PC-3 (cell line): ENCODE measurements at regions not wholly inside any gene's neighbourhood (a gene's known extent, or its start where the extent isn't known, plus 50 kb on each side); places are given as distances from the start of the nearest gene placed in this dataset.

ENCODE experiments used
- ATAC-seq: fragments of 200-7000 bp; cut with Tn5 transposase; 2 replicates; pipeline ENCODE4 v1.9.1; 2020; ENCODE audit warnings: mild to moderate bottlenecking, moderate library complexity
- BruUV-seq: library from RNA; stranded (reverse); fragments of 400-500 nt; replicated peaks from 2 replicates; lab custom pipeline; 2021; lab: Mats Ljungman, UMichigan
- CTCF ChIA-PET: fragments of 300-600 bp; sonication (Branson Sonifier 250); formaldehyde crosslinking; loops from one replicate; lab custom pipeline; 2022; ENCODE audit warnings: antibody characterized with exemption; lab: Charles Lee
- POLR2A ChIA-PET: fragments of 300-600 bp; sonication (Branson Sonifier 250); formaldehyde crosslinking; loops from one replicate; lab custom pipeline; 2022; ENCODE audit warnings: antibody characterized with exemption; ENCODE audit not compliant: unreplicated experiment; lab: Charles Lee
- DNase-seq: peaks from one replicate; pipeline ENCODE4 v3.0.0-alpha.2; 2015
- H2AFZ ChIP-seq: fragments of 300-600 bp; sonication (generic); 2 replicates; pipeline ENCODE4 v1.6.0; 2016; ENCODE audit warnings: antibody characterized with exemption, low read length
- H3F3A ChIP-seq: fragments of 300-600 bp; sonication (generic); one replicate; pipeline ENCODE4 v1.6.0; 2017; ENCODE audit warnings: antibody characterized with exemption, low read length, control low read depth, mild to moderate bottlenecking; ENCODE audit not compliant: unreplicated experiment
- H3K27ac ChIP-seq: fragments of 300-600 bp; sonication (generic); 2 replicates; pipeline ENCODE4 v1.5.1; 2016; ENCODE audit warnings: mild to moderate bottlenecking, low read length
- H3K27me3 ChIP-seq: fragments of 300-600 bp; sonication (generic); 2 replicates; pipeline ENCODE4 v1.6.1; 2016; ENCODE audit warnings: low read length, mixed read lengths
- H3K36me3 ChIP-seq: fragments of 300-600 bp; sonication (generic); 2 replicates; pipeline ENCODE4 v1.6.1; 2016; ENCODE audit warnings: low read depth, mixed run types, low read length, mixed read lengths
- H3K4me1 ChIP-seq: fragments of 300-600 bp; sonication (generic); 2 replicates; pipeline ENCODE4 v1.5.1; 2016; ENCODE audit warnings: low read length; ENCODE audit not compliant: insufficient read depth
- H3K4me2 ChIP-seq: fragments of 300-600 bp; sonication (generic); 2 replicates; pipeline ENCODE4 v1.6.0; 2016; ENCODE audit warnings: low read length
- H3K4me3 ChIP-seq: fragments of 300-600 bp; sonication (generic); 2 replicates; pipeline ENCODE4 v1.5.1; 2016; ENCODE audit warnings: mild to moderate bottlenecking, low read length, mixed read lengths
- H3K79me2 ChIP-seq: fragments of 300-600 bp; sonication (generic); 2 replicates; pipeline ENCODE4 v1.6.1; 2017; ENCODE audit warnings: low read length, mixed read lengths
- H3K9ac ChIP-seq: fragments of 300-600 bp; sonication (generic); 2 replicates; pipeline ENCODE4 v1.6.0; 2016; ENCODE audit warnings: mild to moderate bottlenecking, low read length
- H3K9me2 ChIP-seq: fragments of 300-600 bp; sonication (generic); replicated peaks from 2 replicates; pipeline ENCODE4 v1.6.1; 2016; ENCODE audit warnings: mixed run types, low read length, mixed read lengths
- H3K9me3 ChIP-seq: fragments of 300-600 bp; sonication (generic); 2 replicates; pipeline ENCODE4 v1.6.1; 2016; ENCODE audit warnings: low read length, mixed read lengths
- H4K20me1 ChIP-seq: fragments of 300-600 bp; sonication (generic); 2 replicates; pipeline ENCODE4 v1.6.1; 2016; ENCODE audit warnings: low read length, mixed read lengths
- CTCF ChIP-seq: fragments of 300-600 bp; sonication (generic); conservative IDR thresholded peaks from 2 replicates; pipeline ENCODE4 v1.5.1; 2017; ENCODE audit warnings: antibody characterized with exemption, low read depth, mild to moderate bottlenecking, low read length
- EZH2 ChIP-seq: fragments of 300-600 bp; sonication (generic); IDR thresholded peaks from one replicate; pipeline ENCODE4 v1.6.1; 2017; ENCODE audit warnings: antibody characterized with exemption, mild to moderate bottlenecking, low read length; ENCODE audit not compliant: unreplicated experiment
- EZH2phosphoT487 ChIP-seq: fragments of 300-600 bp; sonication (generic); IDR thresholded peaks from 2 replicates; pipeline ENCODE4 v1.6.1; 2018; ENCODE audit warnings: mild to moderate bottlenecking, antibody characterized with exemption, low read length, borderline replicate concordance
- intact Hi-C: fragments of 100-400 bp; cut with micrococcal nuclease; formaldehyde crosslinking; loops from 2 replicates; pipeline ENCODE4 v1.9.0; 2023

GRCh38 chr2:8555543-8555942, 126.3 kb upstream of the ID2 start:
- POLR2A ChIA-PET, result no interaction called here
- H3K4me2 ChIP-seq, result no peak overlapping the region
- intact Hi-C loops, result no loop called here
- CTCF ChIA-PET, result no interaction called here
- H3K9me3 ChIP-seq, result no peaks in the 10 kb centered on the region
- no peak overlapping the region for H3K4me3 ChIP-seq
- H3K27ac ChIP-seq, result no peak overlapping the region
- H2AFZ ChIP-seq, result no peak overlapping the region
- ATAC-seq (no peak), DNase-seq (no peak)
- H3K9ac ChIP-seq, result no peak overlapping the region
- no peaks in the 10 kb centered on the region for H3K36me3 ChIP-seq
- no peaks in the 10 kb centered on the region for H3K27me3 ChIP-seq
- H3K9me2 ChIP-seq, result no peaks in the 10 kb centered on the region
- TF ChIP-seq EZH2phosphoT487 (no peak), EZH2 (no peak), CTCF (no peak)
- peaks cover 12% of the 10 kb centered on the region for H3K4me1 ChIP-seq
- no TSS peak for BruUV-seq
- no peaks in the 10 kb centered on the region for H3F3A ChIP-seq
- H4K20me1 ChIP-seq, result no peaks in the 10 kb centered on the region
- no peaks in the 10 kb centered on the region for H3K79me2 ChIP-seq

DNA sequence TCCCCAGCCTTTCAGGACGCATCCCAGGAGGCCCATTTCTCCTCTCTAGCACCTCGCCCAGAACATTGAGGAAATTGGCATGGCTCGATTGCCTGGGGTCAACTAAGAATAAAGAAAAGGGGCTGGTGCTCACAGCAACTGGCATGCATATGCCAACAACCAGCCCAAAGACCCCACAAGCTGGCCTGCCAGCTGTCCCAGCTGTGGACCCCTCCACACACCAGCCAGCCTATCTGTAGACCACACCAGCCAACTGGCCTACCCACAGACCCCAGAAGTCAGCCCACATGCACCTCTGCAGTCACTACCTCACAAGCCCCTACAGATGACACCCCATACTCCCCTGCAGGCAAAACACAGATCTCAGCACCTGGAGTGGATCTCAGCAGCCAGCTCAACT, 123.8 kb upstream of the ID2 start:
- ChIA-PET CTCF (no interaction called here), POLR2A (no interaction called here)
- H4K20me1 ChIP-seq, result no peaks in the 10 kb centered on the region
- BruUV-seq, result no TSS peak
- H2AFZ ChIP-seq, result no peak overlapping the region
- no peak overlapping the region for H3K4me3 ChIP-seq
- no peaks in the 10 kb centered on the region for H3K9me3 ChIP-seq
- no peaks in the 10 kb centered on the region for H3K36me3 ChIP-seq
- no peak overlapping the region for H3K27ac ChIP-seq
- no peak overlapping the region for H3K4me2 ChIP-seq
- TF ChIP-seq EZH2phosphoT487 (no peak), EZH2 (no peak), CTCF (no peak)
- peaks cover 12% of the 10 kb centered on the region for H3K4me1 ChIP-seq
- no peaks in the 10 kb centered on the region for H3K9me2 ChIP-seq
- H3F3A ChIP-seq, result no peaks in the 10 kb centered on the region
- ATAC-seq, result no peak
- H3K27me3 ChIP-seq, result no peaks in the 10 kb centered on the region
- intact Hi-C loops, result no loop called here
- no peak for DNase-seq
- H3K9ac ChIP-seq, result no peak overlapping the region
- no peaks in the 10 kb centered on the region for H3K79me2 ChIP-seq

GRCh38 chr2:8558956-8559355, 122.9 kb upstream of the ID2 start:
- no peaks in the 10 kb centered on the region for H3K9me3 ChIP-seq
- H3K4me3 ChIP-seq, result no peak overlapping the region
- no peak for DNase-seq
- no peaks in the 10 kb centered on the region for H3F3A ChIP-seq
- no peak overlapping the region for H2AFZ ChIP-seq
- TF ChIP-seq CTCF, result no peak
- TF ChIP-seq EZH2phosphoT487, result no peak
- TF ChIP-seq EZH2, result no peak
- H3K4me2 ChIP-seq, result no peak overlapping the region
- no peak overlapping the region for H3K9ac ChIP-seq
- CTCF ChIA-PET, result no interaction called here
- no peaks in the 10 kb centered on the region for H4K20me1 ChIP-seq
- intact Hi-C loops, result no loop called here
- H3K79me2 ChIP-seq, result no peaks in the 10 kb centered on the region
- no TSS peak for BruUV-seq
- no peaks in the 10 kb centered on the region for H3K9me2 ChIP-seq
- no peak overlapping the region for H3K27ac ChIP-seq
- ATAC-seq, result no peak
- H3K36me3 ChIP-seq, result no peaks in the 10 kb centered on the region
- H3K4me1 ChIP-seq, result peaks cover 3% of the 10 kb centered on the region
- POLR2A ChIA-PET, result no interaction called here
- H3K27me3 ChIP-seq, result no peaks in the 10 kb centered on the region
